Chondrocyte (in vitro differentiated cells): ENCODE measurements at regions not wholly inside any gene's neighbourhood (a gene's known extent, or its start where the extent isn't known, plus 50 kb on each side); places are given as distances from the start of the nearest gene placed in this dataset.

Experiments used
- DNase-seq: peaks from one replicate; pipeline ENCODE4 v3.0.0; 2021; ENCODE audit warnings: mixed read lengths, low spot score
- H3K27ac Mint-ChIP-seq: one replicate; pipeline ENCODE4 v1.8.0; 2021; ENCODE audit warnings: mild to moderate bottlenecking, moderate library complexity, mixed read lengths; ENCODE audit not compliant: unreplicated experiment
- H3K27me3 Mint-ChIP-seq: 2 replicates; pipeline ENCODE4 v1.8.0; 2021; ENCODE audit warnings: low read depth, mixed read lengths
- H3K36me3 Mint-ChIP-seq: 2 replicates; pipeline ENCODE4 v1.8.0; 2021; ENCODE audit warnings: low read depth, mixed read lengths
- H3K4me1 Mint-ChIP-seq: 2 replicates; pipeline ENCODE4 v1.8.0; 2021; ENCODE audit warnings: low read depth, mild to moderate bottlenecking, mixed read lengths
- H3K4me3 Mint-ChIP-seq: one replicate; pipeline ENCODE4 v1.8.0; 2021; ENCODE audit warnings: mild to moderate bottlenecking, moderate library complexity, mixed read lengths; ENCODE audit not compliant: unreplicated experiment
- H3K9me3 Mint-ChIP-seq: 2 replicates; pipeline ENCODE4 v1.8.0; 2021; ENCODE audit warnings: low read depth, mixed read lengths
- TF ChIP-seq, protein P1 (sequence below): fragments of 200-600 bp; sonication (generic); IDR thresholded peaks from 2 replicates; pipeline ENCODE4 v1.5.0; 2021; ENCODE audit warnings: antibody characterized with exemption, mild to moderate bottlenecking, moderate library complexity

DNA sequence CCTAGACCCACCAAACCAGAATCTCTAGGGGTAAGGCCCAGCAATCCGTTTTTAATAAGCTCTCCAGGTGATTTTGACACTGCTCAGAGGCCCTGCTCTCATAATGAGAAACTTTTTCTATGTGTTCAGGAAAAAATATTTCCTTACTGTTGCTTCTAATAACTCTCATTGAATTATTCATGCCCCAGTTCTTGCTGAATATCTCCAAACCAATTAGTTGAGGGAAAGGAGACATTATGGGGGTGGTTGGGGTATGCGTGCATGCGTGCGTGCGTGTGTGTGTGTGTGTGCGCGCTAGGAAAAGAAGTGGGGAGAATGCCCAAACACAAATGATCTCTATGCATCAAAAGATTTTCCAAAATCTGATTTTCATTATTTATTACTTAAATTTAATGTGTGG, 411.4 kb downstream of the PIK3R1 start:
- Mint-ChIP-seq H3K4me1 (peaks cover 2% of the 10 kb centered on the region), H3K27ac (no peak overlapping the region), H3K27me3 (no peaks in the 10 kb centered on the region), H3K36me3 (no peaks in the 10 kb centered on the region), H3K4me3 (no peak overlapping the region), H3K9me3 (peaks cover 4% of the 10 kb centered on the region)
- no peak for DNase-seq
- TF ChIP-seq, protein P1, sequence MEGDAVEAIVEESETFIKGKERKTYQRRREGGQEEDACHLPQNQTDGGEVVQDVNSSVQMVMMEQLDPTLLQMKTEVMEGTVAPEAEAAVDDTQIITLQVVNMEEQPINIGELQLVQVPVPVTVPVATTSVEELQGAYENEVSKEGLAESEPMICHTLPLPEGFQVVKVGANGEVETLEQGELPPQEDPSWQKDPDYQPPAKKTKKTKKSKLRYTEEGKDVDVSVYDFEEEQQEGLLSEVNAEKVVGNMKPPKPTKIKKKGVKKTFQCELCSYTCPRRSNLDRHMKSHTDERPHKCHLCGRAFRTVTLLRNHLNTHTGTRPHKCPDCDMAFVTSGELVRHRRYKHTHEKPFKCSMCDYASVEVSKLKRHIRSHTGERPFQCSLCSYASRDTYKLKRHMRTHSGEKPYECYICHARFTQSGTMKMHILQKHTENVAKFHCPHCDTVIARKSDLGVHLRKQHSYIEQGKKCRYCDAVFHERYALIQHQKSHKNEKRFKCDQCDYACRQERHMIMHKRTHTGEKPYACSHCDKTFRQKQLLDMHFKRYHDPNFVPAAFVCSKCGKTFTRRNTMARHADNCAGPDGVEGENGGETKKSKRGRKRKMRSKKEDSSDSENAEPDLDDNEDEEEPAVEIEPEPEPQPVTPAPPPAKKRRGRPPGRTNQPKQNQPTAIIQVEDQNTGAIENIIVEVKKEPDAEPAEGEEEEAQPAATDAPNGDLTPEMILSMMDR, result no peak

DNA sequence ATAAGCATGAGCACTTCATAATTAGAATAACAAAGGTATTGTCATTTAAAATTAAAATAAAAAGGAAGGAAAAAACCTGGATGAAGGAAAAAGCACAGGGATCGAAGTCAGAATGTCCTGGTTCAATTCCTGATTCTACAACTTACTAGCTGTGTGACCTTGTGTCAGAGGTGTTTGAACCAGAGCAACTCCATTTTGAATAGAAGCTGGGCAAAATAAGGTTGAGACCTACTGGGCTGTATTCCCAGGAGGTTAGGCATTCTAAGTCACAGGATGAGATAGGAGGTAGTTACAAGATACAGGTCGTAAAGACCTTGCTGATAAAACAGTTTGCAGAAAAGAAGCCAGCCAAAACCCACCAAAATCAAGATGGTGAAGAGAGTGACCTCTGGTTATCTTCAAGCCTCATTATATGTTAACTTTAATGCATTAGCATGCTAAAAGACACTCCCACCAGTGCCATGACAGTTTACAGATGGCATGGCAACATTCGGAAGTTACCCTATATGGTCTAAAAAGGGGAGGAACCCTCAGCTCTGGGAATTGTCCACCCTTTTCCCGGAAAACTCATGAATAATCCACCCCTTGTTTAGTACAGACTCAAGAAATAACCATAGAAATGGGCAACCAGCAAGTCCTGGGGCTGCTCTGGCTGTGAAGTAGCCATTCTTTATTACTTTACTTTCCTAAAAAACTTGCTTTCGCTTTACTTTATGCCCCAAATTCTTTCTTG, 412.7 kb downstream of the PIK3R1 start:
- no peak for DNase-seq
- no peaks in the 10 kb centered on the region for H3K27me3 Mint-ChIP-seq
- H3K27ac Mint-ChIP-seq, result no peak overlapping the region
- H3K4me3 Mint-ChIP-seq, result no peak overlapping the region
- H3K4me1 Mint-ChIP-seq, result peaks cover 3% of the 10 kb centered on the region
- H3K36me3 Mint-ChIP-seq, result no peaks in the 10 kb centered on the region
- TF ChIP-seq, protein P1, result no peak
- H3K9me3 Mint-ChIP-seq, result peaks cover 4% of the 10 kb centered on the region

DNA sequence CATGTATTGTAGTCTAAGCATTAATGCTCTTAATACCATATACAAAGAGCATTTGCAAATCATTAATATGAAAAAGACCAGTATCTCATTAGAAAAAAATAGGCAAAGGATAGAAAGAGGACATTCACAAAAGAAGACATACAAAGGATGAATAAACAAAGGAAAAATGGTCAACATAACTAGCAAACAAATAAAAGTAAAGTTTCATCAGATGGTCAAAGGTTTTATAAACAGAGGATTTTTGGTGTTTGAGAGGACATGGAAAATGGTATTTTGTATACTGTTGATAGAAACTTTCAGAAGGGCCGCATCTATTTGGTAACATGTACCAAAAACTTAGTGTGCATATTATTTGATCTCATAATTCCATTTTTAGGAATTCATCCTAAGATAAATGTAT, 414.8 kb downstream of the PIK3R1 start:
- no peak for DNase-seq
- Mint-ChIP-seq H3K4me3 (no peak overlapping the region), H3K27ac (no peak overlapping the region), H3K4me1 (peaks cover 3% of the 10 kb centered on the region), H3K9me3 (peaks cover 4% of the 10 kb centered on the region), H3K36me3 (no peaks in the 10 kb centered on the region), H3K27me3 (no peaks in the 10 kb centered on the region)
- TF ChIP-seq, protein P1, result no peak

DNA sequence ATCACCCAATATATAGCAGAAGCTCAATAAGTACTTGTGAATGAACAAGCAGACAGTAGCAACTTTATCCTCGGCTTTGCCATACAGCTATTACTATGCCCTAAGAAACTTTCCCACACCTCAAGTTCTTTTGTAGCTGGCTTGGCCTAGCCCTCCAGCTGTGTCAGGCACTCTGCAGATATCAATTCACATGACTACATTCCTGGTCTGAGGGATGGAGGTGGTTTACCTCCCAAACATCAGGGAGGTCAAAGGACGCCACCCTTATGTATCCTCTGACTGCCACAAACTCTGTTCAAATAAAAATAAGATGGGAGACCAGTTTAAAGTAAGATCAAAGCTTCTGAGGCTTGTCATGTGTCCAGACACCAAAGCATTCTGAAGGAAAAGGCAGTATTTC, 416.3 kb downstream of the PIK3R1 start:
- H3K36me3 Mint-ChIP-seq, result no peaks in the 10 kb centered on the region
- DNase-seq, result no peak
- no peak overlapping the region for H3K27ac Mint-ChIP-seq
- TF ChIP-seq, protein P1, result no peak
- H3K9me3 Mint-ChIP-seq, result peaks cover 4% of the 10 kb centered on the region
- no peak overlapping the region for H3K4me3 Mint-ChIP-seq
- no peaks in the 10 kb centered on the region for H3K27me3 Mint-ChIP-seq
- H3K4me1 Mint-ChIP-seq, result peaks cover 3% of the 10 kb centered on the region

DNA sequence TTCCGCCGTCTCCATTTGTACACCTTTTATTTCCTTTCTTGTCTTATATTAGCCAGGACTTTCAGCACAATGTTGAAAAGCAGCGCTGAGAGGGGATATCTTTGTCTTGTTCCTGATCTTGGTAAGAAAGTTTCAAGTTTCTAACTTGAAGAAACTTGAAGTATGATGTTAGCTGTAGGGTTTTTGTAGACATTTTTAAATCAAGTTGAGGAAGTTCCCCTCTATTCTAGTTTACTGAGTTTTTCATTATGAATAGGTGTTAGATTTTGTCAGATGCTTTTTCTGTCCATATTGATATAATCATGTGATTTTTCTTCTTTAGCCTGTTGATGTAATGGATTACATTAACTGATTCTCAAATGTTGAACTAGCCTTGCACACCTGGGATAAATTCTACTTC, 425.7 kb downstream of the PIK3R1 start:
- H3K9me3 Mint-ChIP-seq, result peaks cover 6% of the 10 kb centered on the region
- H3K27ac Mint-ChIP-seq, result no peak overlapping the region
- H3K27me3 Mint-ChIP-seq, result no peaks in the 10 kb centered on the region
- no peak for DNase-seq
- peaks cover 2% of the 10 kb centered on the region for H3K36me3 Mint-ChIP-seq
- H3K4me1 Mint-ChIP-seq, result no peaks in the 10 kb centered on the region
- H3K4me3 Mint-ChIP-seq, result no peak overlapping the region
- TF ChIP-seq, protein P1, result no peak
